WTC11 (cell line): ENCODE measurements at regions not wholly inside any gene's neighbourhood (a gene's known extent, or its start where the extent isn't known, plus 50 kb on each side); places are given as distances from the start of the nearest gene placed in this dataset.

ENCODE experiments used
- ATAC-seq: fragments of 200-7000 bp; cut with Tn5 transposase; 2 replicates; pipeline ENCODE4 v1.10.0; 2021; ENCODE audit warnings: mild to moderate bottlenecking, moderate library complexity
- CTCF ChIA-PET: fragments of 300-600 bp; sonication (Branson Sonifier 250); formaldehyde crosslinking; loops from one replicate; lab custom pipeline; 2021; ENCODE audit warnings: antibody characterized with exemption; lab: Charles Lee
- POLR2A ChIA-PET: fragments of 350-600 bp; sonication (Branson Sonifier 250); formaldehyde crosslinking; loops from one replicate; lab custom pipeline; 2021; ENCODE audit warnings: antibody characterized with exemption; lab: Charles Lee
- DNase-seq: peaks from one replicate; pipeline ENCODE4 v3.0.0; 2021; ENCODE audit warnings: low spot score
- H3K27ac Mint-ChIP-seq: 2 replicates; pipeline ENCODE4 v1.8.0; 2021; ENCODE audit warnings: mixed read lengths
- H3K27me3 Mint-ChIP-seq: 2 replicates; pipeline ENCODE4 v1.8.0; 2021; ENCODE audit warnings: low read depth, mild to moderate bottlenecking, moderate library complexity, mixed read lengths
- H3K36me3 Mint-ChIP-seq: 2 replicates; pipeline ENCODE4 v1.8.0; 2021; ENCODE audit warnings: mixed read lengths
- H3K4me1 Mint-ChIP-seq: 2 replicates; pipeline ENCODE4 v1.8.0; 2022; ENCODE audit warnings: mixed read lengths
- H3K4me3 Mint-ChIP-seq: 2 replicates; pipeline ENCODE4 v1.8.0; 2021; ENCODE audit warnings: mild to moderate bottlenecking, moderate library complexity, mixed read lengths
- H3K9me3 Mint-ChIP-seq: 2 replicates; pipeline ENCODE4 v1.8.0; 2021; ENCODE audit warnings: mixed read lengths
- CREB1 ChIP-seq: sonication (generic); formaldehyde crosslinking; IDR thresholded peaks from 2 replicates; pipeline ENCODE4 v1.8.0; 2023; ENCODE audit warnings: mild to moderate bottlenecking, missing genetic modification reagents
- E2F5 ChIP-seq: sonication (generic); formaldehyde crosslinking; IDR thresholded peaks from 2 replicates; pipeline ENCODE4 v1.8.1; 2022; ENCODE audit warnings: mild to moderate bottlenecking, moderate library complexity, missing genetic modification reagents
- FOXJ3 ChIP-seq: sonication (generic); formaldehyde crosslinking; IDR thresholded peaks from 2 replicates; pipeline ENCODE4 v1.9.0; 2021; ENCODE audit warnings: missing genetic modification reagents, mild to moderate bottlenecking, borderline replicate concordance
- FOXP1 ChIP-seq: sonication (generic); formaldehyde crosslinking; IDR thresholded peaks from 2 replicates; pipeline ENCODE4 v1.8.0; 2022; ENCODE audit warnings: missing genetic modification reagents, mild to moderate bottlenecking, moderate library complexity, borderline replicate concordance
- FOXP4 ChIP-seq: sonication (generic); formaldehyde crosslinking; IDR thresholded peaks from 2 replicates; pipeline ENCODE4 v1.8.0; 2022; ENCODE audit warnings: mild to moderate bottlenecking, missing genetic modification reagents
- IRF1 ChIP-seq: sonication (generic); formaldehyde crosslinking; IDR thresholded peaks from 2 replicates; pipeline ENCODE4 v1.8.0; 2023; ENCODE audit warnings: missing genetic modification reagents
- KAT7 ChIP-seq: sonication (generic); formaldehyde crosslinking; IDR thresholded peaks from 2 replicates; pipeline ENCODE4 v1.8.1; 2023; ENCODE audit warnings: missing genetic modification reagents, mild to moderate bottlenecking, borderline replicate concordance
- MYBL2 ChIP-seq: sonication (generic); formaldehyde crosslinking; IDR thresholded peaks from 2 replicates; pipeline ENCODE4 v1.8.1; 2023; ENCODE audit warnings: mild to moderate bottlenecking, moderate library complexity, missing genetic modification reagents
- NFE2L1 ChIP-seq: sonication (generic); formaldehyde crosslinking; IDR thresholded peaks from 2 replicates; pipeline ENCODE4 v1.8.1; 2023; ENCODE audit warnings: missing genetic modification reagents
- NR3C1 ChIP-seq: sonication (generic); formaldehyde crosslinking; conservative IDR thresholded peaks from 2 replicates; pipeline ENCODE4 v1.8.1; 2023; ENCODE audit warnings: low read depth, mild to moderate bottlenecking, missing genetic modification reagents
- RELA ChIP-seq: sonication (generic); formaldehyde crosslinking; IDR thresholded peaks from 2 replicates; pipeline ENCODE4 v1.8.1; 2022; ENCODE audit warnings: missing genetic modification reagents, mild to moderate bottlenecking, borderline replicate concordance
- TP53 ChIP-seq: sonication (generic); formaldehyde crosslinking; IDR thresholded peaks from 2 replicates; pipeline ENCODE4 v1.8.1; 2023; ENCODE audit warnings: mild to moderate bottlenecking, missing genetic modification reagents
- USF2 ChIP-seq: sonication (generic); formaldehyde crosslinking; IDR thresholded peaks from 2 replicates; pipeline ENCODE4 v1.8.1; 2023; ENCODE audit warnings: mild to moderate bottlenecking, missing genetic modification reagents, moderate library complexity
- ZNF281 ChIP-seq: sonication (generic); formaldehyde crosslinking; IDR thresholded peaks from 2 replicates; pipeline ENCODE4 v1.8.0; 2023; ENCODE audit warnings: mild to moderate bottlenecking, missing genetic modification reagents
- ZNF317 ChIP-seq: sonication (generic); formaldehyde crosslinking; IDR thresholded peaks from 2 replicates; pipeline ENCODE4 v1.8.1; 2023; ENCODE audit warnings: low read depth, mild to moderate bottlenecking, moderate library complexity, missing genetic modification reagents, borderline replicate concordance
- ZNF425 ChIP-seq: fragments of 250-450 bp; sonication (Bioruptor Pico); conservative IDR thresholded peaks from 2 replicates; pipeline ENCODE4 v1.9.0; 2021; ENCODE audit warnings: mild to moderate bottlenecking

- ChIA-PET CTCF (no interaction called here), POLR2A (no interaction called here)
- Mint-ChIP-seq H3K4me1 (no peaks in the 10 kb centered on the region), H3K9me3 (no peaks in the 10 kb centered on the region), H3K27ac (no peak overlapping the region), H3K36me3 (no peaks in the 10 kb centered on the region), H3K4me3 (no peak overlapping the region), H3K27me3 (peaks cover 4% of the 10 kb centered on the region; the same call in 1 of the 2 replicates)
- DNase-seq, result no peak
- no peak for TF ChIP-seq USF2 (CRISPR knock-in tag)
- TF ChIP-seq CREB1 (CRISPR knock-in tag), result no peak
- TF ChIP-seq FOXP4 (CRISPR knock-in tag), result no peak
- TF ChIP-seq FOXP1, result no peak
- no peak for ATAC-seq
These were observed 83.5 kb upstream of the FNDC3A start for GRCh38 chr13:48892053-48892687.

GRCh38 chr13:48892688-48893075 lies 83.0 kb upstream of the FNDC3A start:
- DNase-seq (no peak), ATAC-seq (no peak)
- TF ChIP-seq ZNF317 (CRISPR knock-in tag) (no peak), FOXJ3 (CRISPR knock-in tag) (no peak), ZNF425 (CRISPR knock-in tag) (no peak), IRF1 (CRISPR knock-in tag) (no peak), KAT7 (CRISPR knock-in tag) (no peak), MYBL2 (CRISPR knock-in tag) (no peak), NFE2L1 (CRISPR knock-in tag) (no peak), ZNF281 (CRISPR knock-in tag) (no peak), TP53 (CRISPR knock-in tag) (no peak), E2F5 (CRISPR knock-in tag) (no peak), RELA (no peak), NR3C1 (CRISPR knock-in tag) (no peak)
- no peak overlapping the region for H3K27ac Mint-ChIP-seq
- H3K27me3 Mint-ChIP-seq, result peaks cover 4% of the 10 kb centered on the region; the same call in 1 of the 2 replicates
- ChIA-PET POLR2A (no interaction called here), CTCF (no interaction called here)
- H3K4me3 Mint-ChIP-seq, result no peak overlapping the region
- H3K9me3 Mint-ChIP-seq, result no peaks in the 10 kb centered on the region
- no peaks in the 10 kb centered on the region for H3K4me1 Mint-ChIP-seq
- no peaks in the 10 kb centered on the region for H3K36me3 Mint-ChIP-seq
